SK-N-SH (cell line): ENCODE measurements at regions not wholly inside any gene's neighbourhood (a gene's known extent, or its start where the extent isn't known, plus 50 kb on each side); places are given as distances from the start of the nearest gene placed in this dataset.

ENCODE experiments used
- CTCF ChIA-PET: fragments of 300-600, 350-600 bp; formaldehyde crosslinking; extraction: SDS; loops from one replicate; lab custom pipeline; 2021; lab: Yijun Ruan, JAX
- POLR2A ChIA-PET: fragments of 350-600 bp; sonication (Branson Sonifier 250); formaldehyde crosslinking; extraction: SDS; loops from one replicate; lab custom pipeline; 2020; ENCODE audit warnings: antibody characterized with exemption, inconsistent platforms; lab: Yijun Ruan, JAX
- DNase-seq: peaks from one replicate; pipeline ENCODE4 v3.0.0; 2012
- H2AFZ ChIP-seq: fragments of 200-600 bp; sonication (generic); 2 replicates; pipeline ENCODE4 v1.8.1; 2016; ENCODE audit warnings: antibody characterized with exemption, mild to moderate bottlenecking, low read depth
- H3F3A ChIP-seq: fragments of 200-600 bp; sonication (generic); replicated peaks from 2 replicates; pipeline ENCODE3; 2016; ENCODE audit warnings: antibody characterized with exemption, mild to moderate bottlenecking; ENCODE audit not compliant: insufficient read depth
- H3K27ac ChIP-seq, 2 experiments: fragments of 200-500 bp in 1 of 2; fragments of 200-600 bp in 1 of 2; sonication (Bioruptor generic) in 1 of 2; sonication (generic), shearing (Covaris generic) in 1 of 2; 2 replicates each; pipeline versions ENCODE4 v1.5.1 to v1.6.1; 2014 to 2016; ENCODE audit warnings: low read depth in 2 of 2, inconsistent platforms in 1 of 2, low read length in 1 of 2, mild to moderate bottlenecking in 1 of 2, mixed read lengths in 1 of 2
- H3K27me3 ChIP-seq: fragments of 200-600 bp; sonication (generic), shearing (Covaris generic); 2 replicates; pipeline ENCODE4 v1.6.1; 2016; ENCODE audit warnings: mixed run types; ENCODE audit not compliant: insufficient read depth
- H3K36me3 ChIP-seq, 2 experiments: fragments of 200-500 bp in 1 of 2; fragments of 200-600 bp in 1 of 2; sonication (Bioruptor generic) in 1 of 2; sonication (generic) in 1 of 2; replicated peaks in 1 of 2; 2 replicates each; pipeline versions ENCODE3 to v1.5.1; 2014 to 2016; ENCODE audit warnings: low read length in 1 of 2, mild to moderate bottlenecking in 1 of 2; ENCODE audit not compliant: insufficient read depth in 2 of 2, control insufficient read depth in 1 of 2
- H3K4me1 ChIP-seq, 2 experiments: fragments of 200-500 bp in 1 of 2; fragments of 200-600 bp in 1 of 2; sonication (Bioruptor generic) in 1 of 2; sonication (generic), shearing (Covaris generic) in 1 of 2; 2 replicates each; pipeline versions ENCODE4 v1.5.1 to v1.6.1; 2014 to 2016; ENCODE audit warnings: low read depth in 1 of 2, low read length in 1 of 2, mixed run types in 1 of 2; ENCODE audit not compliant: insufficient read depth in 2 of 2, control insufficient read depth in 1 of 2
- H3K4me2 ChIP-seq: fragments of 200-600 bp; sonication (generic), shearing (Covaris generic); 2 replicates; pipeline ENCODE4 v1.6.1; 2017; ENCODE audit warnings: mixed run types
- H3K4me3 ChIP-seq, 2 experiments: fragments of 200-500 bp in 1 of 2; fragments of 200-600 bp in 1 of 2; sonication (Bioruptor generic) in 1 of 2; sonication (generic), shearing (Covaris generic) in 1 of 2; 2 replicates each; pipeline versions ENCODE4 v1.5.1 to v1.8.1; 2014 to 2016; ENCODE audit warnings: low read depth in 2 of 2, inconsistent platforms in 1 of 2, low read length in 1 of 2, mild to moderate bottlenecking in 1 of 2, mixed read lengths in 1 of 2, moderate library complexity in 1 of 2
- H3K79me2 ChIP-seq: fragments of 200-600 bp; sonication (generic); 2 replicates; pipeline ENCODE4 v1.8.1; 2017; ENCODE audit warnings: mild to moderate bottlenecking; ENCODE audit not compliant: insufficient read depth
- H3K9ac ChIP-seq: fragments of 200-600 bp; sonication (generic); 2 replicates; pipeline ENCODE4 v1.6.1; 2017; ENCODE audit warnings: mixed run types
- H3K9me2 ChIP-seq: fragments of 200-600 bp; sonication (generic); 2 replicates; pipeline ENCODE4 v1.6.1; 2017; ENCODE audit warnings: mixed run types
- H3K9me3 ChIP-seq: fragments of 200-600 bp; sonication (generic); 2 replicates; pipeline ENCODE4 v1.6.1; 2017; ENCODE audit warnings: mixed run types, mild to moderate bottlenecking, moderate library complexity
- H4K20me1 ChIP-seq: fragments of 200-600 bp; sonication (generic); 2 replicates; pipeline ENCODE4 v1.6.1; 2017; ENCODE audit warnings: mild to moderate bottlenecking, mixed run types; ENCODE audit not compliant: insufficient read depth
- CHD2 ChIP-seq: fragments of 150-350 bp; IDR thresholded peaks from 2 replicates; pipeline ENCODE4 v1.6.1; 2018; ENCODE audit warnings: low read length; ENCODE audit not compliant: partially characterized antibody
- CTCF ChIP-seq: fragments of 200-600 bp; sonication (generic); IDR thresholded peaks from 2 replicates; pipeline ENCODE4 v1.6.1; 2017; ENCODE audit warnings: antibody characterized with exemption, mild to moderate bottlenecking, moderate library complexity
- ELF1 ChIP-seq: IDR thresholded peaks from 2 replicates; pipeline ENCODE4 v1.4.0; 2012
- EP300 ChIP-seq, 2 experiments: IDR thresholded peaks; 2 replicates each; pipeline versions ENCODE4 v1.4.0 to v1.6.1; 2012; ENCODE audit warnings: borderline replicate concordance in 1 of 2, low read depth in 1 of 2, low read length in 1 of 2
- FOXJ3 ChIP-seq: sonication (generic); formaldehyde crosslinking; IDR thresholded peaks from 2 replicates; pipeline ENCODE4 v1.5.1; 2020; ENCODE audit warnings: mild to moderate bottlenecking, missing genetic modification reagents
- GATA2 ChIP-seq: sonication (generic); formaldehyde crosslinking; IDR thresholded peaks from 2 replicates; pipeline ENCODE4 v1.5.0; 2020; ENCODE audit warnings: mild to moderate bottlenecking, missing genetic modification reagents
- JUND ChIP-seq: IDR thresholded peaks from 2 replicates; pipeline ENCODE4 v1.4.0; 2012
- MAX ChIP-seq: IDR thresholded peaks from 2 replicates; pipeline ENCODE4 v1.4.0; 2012; ENCODE audit warnings: low read depth
- MEF2A ChIP-seq: IDR thresholded peaks from 2 replicates; pipeline ENCODE4 v1.4.0; 2012; ENCODE audit warnings: low read depth, borderline replicate concordance
- MXI1 ChIP-seq: IDR thresholded peaks from 2 replicates; pipeline ENCODE4 v1.6.1; 2012; ENCODE audit warnings: mild to moderate bottlenecking, low read depth, low read length, improper control_type of control experiment
- NRF1 ChIP-seq: IDR thresholded peaks from 2 replicates; pipeline ENCODE4 v1.6.1; 2012; ENCODE audit warnings: low read depth, mild to moderate bottlenecking, low read length
- PBX3 ChIP-seq: IDR thresholded peaks from 2 replicates; pipeline ENCODE4; 2012
- POLR2AphosphoS5 ChIP-seq: IDR thresholded peaks from 2 replicates; pipeline ENCODE4 v1.6.1; 2012; ENCODE audit warnings: low read depth, low read length
- REST ChIP-seq: IDR thresholded peaks from 2 replicates; pipeline ENCODE4 v1.6.1; 2012; ENCODE audit warnings: mild to moderate bottlenecking, low read depth, low read length, moderate library complexity
- RXRA ChIP-seq: IDR thresholded peaks from 2 replicates; pipeline ENCODE4 v1.4.0; 2012; ENCODE audit warnings: low read depth, mild to moderate bottlenecking, borderline replicate concordance
- SIN3A ChIP-seq: IDR thresholded peaks from 2 replicates; pipeline ENCODE4 v1.6.1; 2012; ENCODE audit warnings: low read depth, mild to moderate bottlenecking, low read length, moderate library complexity, borderline replicate concordance
- TEAD4 ChIP-seq: IDR thresholded peaks from 2 replicates; pipeline ENCODE4 v1.4.0; 2012; ENCODE audit warnings: mild to moderate bottlenecking, borderline replicate concordance; ENCODE audit not compliant: insufficient read depth
- ZBTB33 ChIP-seq: IDR thresholded peaks from 2 replicates; pipeline ENCODE4 v1.4.0; 2012; ENCODE audit warnings: low read depth, borderline replicate concordance
- WGBS: methylation state at CpG from one replicate; pipeline ENCODE4 v1.1.6; 2017; ENCODE audit warnings: low lambda C conversion rate; 5-methylcytosine and 5-hydroxymethylcytosine counted together

- H4K20me1 ChIP-seq = no peaks in the 10 kb centered on the region
- no peak overlapping the region for H2AFZ ChIP-seq
- H3K9ac ChIP-seq = no peak overlapping the region
- CTCF ChIA-PET = interaction anchor here (0.7 to 3.4 kb wide), 5 partner anchors 9 to 557 kb away, joined by 3 to 17 read pairs (median 3); no protein-coding TSS in a partner anchor
- no peak overlapping the region for H3K4me2 ChIP-seq
- H3K79me2 ChIP-seq = no peaks in the 10 kb centered on the region
- H3K4me3 ChIP-seq = no peak overlapping the region
- no peaks in the 10 kb centered on the region for H3K9me2 ChIP-seq
- TF ChIP-seq JUND = no peak
- no peak for TF ChIP-seq CHD2
- no peak for TF ChIP-seq GATA2 (CRISPR knock-in tag)
- no peak for TF ChIP-seq CTCF
- TF ChIP-seq FOXJ3 (CRISPR knock-in tag) = no peak
- TF ChIP-seq MAX = no peak
- TF ChIP-seq ZBTB33 = no peak
- no peak for TF ChIP-seq RXRA
- TF ChIP-seq MXI1 = no peak
- TF ChIP-seq SIN3A = no peak
- TF ChIP-seq MEF2A = no peak
- TF ChIP-seq TEAD4 = no peak
- TF ChIP-seq PBX3 = no peak
- 30% methylated on average over 2 of the region's 2 CpGs for WGBS
- no peak overlapping the region for H3K27ac ChIP-seq
- no peaks in the 10 kb centered on the region for H3F3A ChIP-seq
- no peaks in the 10 kb centered on the region for H3K4me1 ChIP-seq
- no peak for DNase-seq
- no peaks in the 10 kb centered on the region for H3K36me3 ChIP-seq
- POLR2A ChIA-PET = no interaction called here
- H3K9me3 ChIP-seq = no peaks in the 10 kb centered on the region
- no peaks in the 10 kb centered on the region for H3K27me3 ChIP-seq
These were observed 104.0 kb upstream of the IMMP2L start for GRCh38 chr7:111666260-111666659.

GRCh38 chr7:111663771-111664170, 101.5 kb upstream of the IMMP2L start:
- H3K36me3 ChIP-seq = no peaks in the 10 kb centered on the region
- DNase-seq = no peak
- H3K9ac ChIP-seq = no peak overlapping the region
- ChIA-PET POLR2A (no interaction called here), CTCF (no interaction called here)
- no peaks in the 10 kb centered on the region for H3K79me2 ChIP-seq
- no peak overlapping the region for H3K4me2 ChIP-seq
- H3K4me3 ChIP-seq = no peak overlapping the region
- no peaks in the 10 kb centered on the region for H3F3A ChIP-seq
- H3K27me3 ChIP-seq = no peaks in the 10 kb centered on the region
- H4K20me1 ChIP-seq = no peaks in the 10 kb centered on the region
- H3K9me2 ChIP-seq = no peaks in the 10 kb centered on the region
- no peaks in the 10 kb centered on the region for H3K4me1 ChIP-seq
- H2AFZ ChIP-seq = no peak overlapping the region
- no peaks in the 10 kb centered on the region for H3K9me3 ChIP-seq
- no peak overlapping the region for H3K27ac ChIP-seq
- TF ChIP-seq EP300 (IDR thresholded peaks at IDR 0.05; ENCODE audit: borderline replicate concordance in 1 of 2, low read depth in 1 of 2, low read length in 1 of 2) (no peak), REST (no peak), NRF1 (no peak), POLR2AphosphoS5 (no peak), ELF1 (no peak), PBX3 (no peak), JUND (no peak)
